IMR-90 (cell line): ENCODE measurements at regions not wholly inside any gene's neighbourhood (a gene's known extent, or its start where the extent isn't known, plus 50 kb on each side); places are given as distances from the start of the nearest gene placed in this dataset.

ENCODE experiments used
- ATAC-seq: fragments of 200-7000 bp; cut with Tn5 transposase; 2 replicates; pipeline ENCODE4 v1.9.1; 2020; ENCODE audit warnings: low read depth, mild to moderate bottlenecking, moderate library complexity
- BruUV-seq: library from RNA; stranded (reverse); fragments of 400-500 nt; replicated peaks from 2 replicates; lab custom pipeline; 2021; lab: Mats Ljungman, UMichigan
- CTCF ChIA-PET: fragments of 300-600 bp; formaldehyde crosslinking; extraction: SDS; loops from one replicate; lab custom pipeline; 2021; ENCODE audit warnings: antibody characterized with exemption; lab: Yijun Ruan, JAX
- POLR2A ChIA-PET: fragments of 300-600 bp; sonication (Branson Sonifier 250); formaldehyde crosslinking; loops from one replicate; lab custom pipeline; 2022; ENCODE audit warnings: antibody characterized with exemption; ENCODE audit not compliant: unreplicated experiment; lab: Charles Lee
- DNase-seq: peaks from one replicate; pipeline ENCODE4 v3.0.0; 2013
- H2AFZ ChIP-seq: replicated peaks from 2 replicates; pipeline ENCODE3; 2013; ENCODE audit warnings: low read length, mild to moderate bottlenecking; ENCODE audit not compliant: poor library complexity
- H2AK5ac ChIP-seq: 2 replicates; pipeline ENCODE4 v1.6.1; 2013; ENCODE audit warnings: low read depth, low read length, inconsistent platforms
- H2AK9ac ChIP-seq: replicated peaks from 2 replicates; pipeline ENCODE3; 2013; ENCODE audit warnings: mild to moderate bottlenecking, low read depth, low read length, moderate library complexity; ENCODE audit not compliant: poor library complexity
- H2BK120ac ChIP-seq: 2 replicates; pipeline ENCODE4 v1.6.1; 2013; ENCODE audit warnings: low read depth, low read length, inconsistent platforms
- H2BK15ac ChIP-seq: 3 replicates; pipeline ENCODE4 v1.6.1; 2013; ENCODE audit warnings: low read depth, low read length, inconsistent platforms
- H2BK20ac ChIP-seq: 2 replicates; pipeline ENCODE4 v1.6.1; 2013; ENCODE audit warnings: low read depth, mild to moderate bottlenecking, inconsistent platforms, low read length, moderate library complexity
- H2BK5ac ChIP-seq: 2 replicates; pipeline ENCODE4 v1.6.1; 2013; ENCODE audit warnings: mild to moderate bottlenecking, low read depth, low read length, inconsistent platforms; ENCODE audit not compliant: poor library complexity, severe bottlenecking
- H3K14ac ChIP-seq: replicated peaks from 2 replicates; pipeline ENCODE4 v1.6.1; 2013; ENCODE audit warnings: low read depth, low read length, inconsistent platforms
- H3K18ac ChIP-seq: 2 replicates; pipeline ENCODE4 v1.6.1; 2013; ENCODE audit warnings: low read depth, low read length, control low read depth
- H3K23ac ChIP-seq: 2 replicates; pipeline ENCODE4 v1.6.1; 2013; ENCODE audit warnings: low read depth, low read length, inconsistent platforms
- H3K27ac ChIP-seq: 2 replicates; pipeline ENCODE4 v1.5.1; 2013; ENCODE audit warnings: mild to moderate bottlenecking, control low read depth, low read length; ENCODE audit not compliant: insufficient read depth
- H3K27me3 ChIP-seq: 2 replicates; pipeline ENCODE4 v1.6.1; 2013; ENCODE audit warnings: low read length; ENCODE audit not compliant: control insufficient read depth, insufficient read depth
- H3K36me3 ChIP-seq: 2 replicates; pipeline ENCODE4 v1.6.1; 2013; ENCODE audit warnings: low read length, mixed read lengths; ENCODE audit not compliant: control insufficient read depth, insufficient read depth
- H3K4ac ChIP-seq: 2 replicates; pipeline ENCODE4 v1.6.1; 2013; ENCODE audit warnings: low read depth, low read length, inconsistent platforms
- H3K4me1 ChIP-seq: 2 replicates; pipeline ENCODE4 v1.6.1; 2013; ENCODE audit warnings: low read length, mixed read lengths; ENCODE audit not compliant: control insufficient read depth, insufficient read depth
- H3K4me2 ChIP-seq: 2 replicates; pipeline ENCODE4 v1.6.1; 2013; ENCODE audit warnings: low read depth, mild to moderate bottlenecking, control low read depth, low read length, moderate library complexity
- H3K4me3 ChIP-seq: 2 replicates; pipeline ENCODE4 v1.5.1; 2013; ENCODE audit warnings: low read depth, mild to moderate bottlenecking, control low read depth, low read length, moderate library complexity; ENCODE audit not compliant: insufficient read depth
- H3K56ac ChIP-seq: 2 replicates; pipeline ENCODE4 v1.6.1; 2013; ENCODE audit warnings: low read length, inconsistent platforms; ENCODE audit not compliant: insufficient read depth; ENCODE audit errors: extremely low read depth
- H3K79me1 ChIP-seq, 2 experiments: 2 replicates each; pipeline ENCODE4 v1.6.1; 2013; ENCODE audit warnings: low read length in 2 of 2, inconsistent platforms in 1 of 2, low read depth in 1 of 2
- H3K9ac ChIP-seq: 2 replicates; pipeline ENCODE4 v1.6.1; 2013; ENCODE audit warnings: low read depth, low read length, control low read depth
- H3K9me1 ChIP-seq: 2 replicates; pipeline ENCODE4 v1.6.1; 2013; ENCODE audit warnings: low read length, inconsistent platforms; ENCODE audit not compliant: insufficient read depth
- H3K9me3 ChIP-seq: 2 replicates; pipeline ENCODE4 v1.6.1; 2013; ENCODE audit warnings: low read length; ENCODE audit not compliant: control insufficient read depth, insufficient read depth
- H4K20me1 ChIP-seq: 2 replicates; pipeline ENCODE4 v1.6.1; 2013; ENCODE audit warnings: low read length, inconsistent platforms; ENCODE audit not compliant: insufficient read depth
- H4K5ac ChIP-seq: 2 replicates; pipeline ENCODE4 v1.6.1; 2013; ENCODE audit warnings: mild to moderate bottlenecking, low read depth, low read length, control low read depth
- H4K8ac ChIP-seq, 2 experiments: 2 replicates each; pipeline ENCODE4 v1.6.1; 2013; ENCODE audit warnings: low read depth in 2 of 2, low read length in 2 of 2, control low read depth in 1 of 2, inconsistent platforms in 1 of 2
- H4K91ac ChIP-seq: 2 replicates; pipeline ENCODE4 v1.6.1; 2013; ENCODE audit warnings: low read depth, low read length, inconsistent platforms; ENCODE audit not compliant: insufficient read depth
- BHLHE40 ChIP-seq: fragments of 150-350 bp; IDR thresholded peaks from 2 replicates; pipeline ENCODE4 v1.6.1; 2016; ENCODE audit warnings: mild to moderate bottlenecking, low read depth, low read length
- CEBPB ChIP-seq: IDR thresholded peaks from 2 replicates; pipeline ENCODE4 v1.6.1; 2012; ENCODE audit warnings: low read depth, low read length, improper control_type of control experiment
- CHD1 ChIP-seq: IDR thresholded peaks from 2 replicates; pipeline ENCODE4 v1.6.1; 2012; ENCODE audit warnings: low read depth, low read length, improper control_type of control experiment
- FOS ChIP-seq: fragments of 150-350 bp; IDR thresholded peaks from 2 replicates; pipeline ENCODE4 v1.6.1; 2016; ENCODE audit warnings: low read depth, low read length
- MAFK ChIP-seq: IDR thresholded peaks from 2 replicates; pipeline ENCODE4 v1.6.1; 2012; ENCODE audit warnings: low read depth, low read length, improper control_type of control experiment
- MAZ ChIP-seq: IDR thresholded peaks from 2 replicates; pipeline ENCODE4 v1.6.1; 2012; ENCODE audit warnings: low read depth, mild to moderate bottlenecking, low read length, improper control_type of control experiment, moderate library complexity, borderline replicate concordance
- MXI1 ChIP-seq: IDR thresholded peaks from 2 replicates; pipeline ENCODE4 v1.6.1; 2012; ENCODE audit warnings: low read depth, mild to moderate bottlenecking, low read length, moderate library complexity, borderline replicate concordance
- NFE2L2 ChIP-seq: fragments of 150-350 bp; IDR thresholded peaks from 2 replicates; pipeline ENCODE4 v1.6.1; 2016; ENCODE audit warnings: low read depth, mild to moderate bottlenecking, low read length
- POLR2A ChIP-seq: IDR thresholded peaks from 2 replicates; pipeline ENCODE4 v1.6.1; 2012; ENCODE audit warnings: mild to moderate bottlenecking, low read depth, low read length
- RAD21 ChIP-seq: IDR thresholded peaks from 2 replicates; pipeline ENCODE4 v1.6.1; 2012; ENCODE audit warnings: low read length, improper control_type of control experiment
- RCOR1 ChIP-seq: IDR thresholded peaks from 2 replicates; pipeline ENCODE4 v1.6.1; 2012; ENCODE audit warnings: mild to moderate bottlenecking, low read length, improper control_type of control experiment; ENCODE audit not compliant: insufficient replicate concordance
- RFX5 ChIP-seq: IDR thresholded peaks from 2 replicates; pipeline ENCODE4 v1.8.0; 2012; ENCODE audit warnings: low read depth, mild to moderate bottlenecking, low read length, moderate library complexity
- SMC3 ChIP-seq: fragments of 150-350 bp; IDR thresholded peaks from 2 replicates; pipeline ENCODE4 v1.6.1; 2016; ENCODE audit warnings: low read depth, mild to moderate bottlenecking, antibody characterized with exemption, low read length, moderate library complexity
- USF2 ChIP-seq: fragments of 150-350 bp; IDR thresholded peaks from 2 replicates; pipeline ENCODE4 v1.6.1; 2017; ENCODE audit warnings: mild to moderate bottlenecking, antibody characterized with exemption, low read length, low read depth
- WGBS, 2 experiments: methylation state at CpG; one replicate each; pipeline versions ENCODE4 v1.1.5 to v1.1.7; 2013; ENCODE audit warnings: missing lambda C conversion rate in 2 of 2; ENCODE audit not compliant: insufficient read length in 1 of 2; ENCODE audit errors: extremely low coverage in 2 of 2; 5-methylcytosine and 5-hydroxymethylcytosine counted together
- dilution Hi-C: fragments of 300-500 bp; cut with HindIII; formaldehyde crosslinking; loops from one replicate; pipeline ENCODE4 v1.14.3; 2018; ENCODE audit warnings: low sequenced_read_pairs; ENCODE audit not compliant: unreplicated experiment
- in situ Hi-C: fragments of 300-500 bp; cut with MboI; formaldehyde crosslinking; loops from 3 replicates; pipeline ENCODE4 v1.14.3; 2019; ENCODE audit warnings: low sequenced_read_pairs, inconsistent platforms, mixed read lengths
- intact Hi-C: fragments of 100-400 bp; cut with micrococcal nuclease; formaldehyde crosslinking; loops from 2 replicates; pipeline ENCODE4 v1.10.0; 2022
- TF ChIP-seq, protein P1 (sequence below): fragments of 150-350 bp; IDR thresholded peaks from 2 replicates; pipeline ENCODE4 v1.6.1; 2016; ENCODE audit warnings: low read depth, mild to moderate bottlenecking, low read length, moderate library complexity, borderline replicate concordance
- TF ChIP-seq, protein P2 (sequence below): conservative IDR thresholded peaks from 2 replicates; pipeline ENCODE4 v1.5.1; 2012; ENCODE audit warnings: mild to moderate bottlenecking, low read depth, low read length, improper control_type of control experiment

- H2AK5ac ChIP-seq: no peak overlapping the region
- H3K4me2 ChIP-seq: no peak overlapping the region
- H3K4me1 ChIP-seq: no peaks in the 10 kb centered on the region
- intact Hi-C loops: no loop called here
- no peak overlapping the region for H3K23ac ChIP-seq
- no peak overlapping the region for H4K8ac ChIP-seq
- H2BK120ac ChIP-seq: no peak overlapping the region
- no peak overlapping the region for H2BK20ac ChIP-seq
- no peak overlapping the region for H2BK5ac ChIP-seq
- WGBS, 2 experiments: no CpG with 5 or more reads among the region's 6 CpGs
- in situ Hi-C loops: no loop called here
- no peaks in the 10 kb centered on the region for H3K79me1 ChIP-seq
- H3K27ac ChIP-seq: no peak overlapping the region
- no peak overlapping the region for H4K5ac ChIP-seq
- H2BK15ac ChIP-seq: no peak overlapping the region
- H3K56ac ChIP-seq: no peak overlapping the region
- no peaks in the 10 kb centered on the region for H3K36me3 ChIP-seq
- H4K91ac ChIP-seq: no peak overlapping the region
- BruUV-seq: no TSS peak
- ATAC-seq (no peak), DNase-seq (no peak)
- H3K9me1 ChIP-seq: no peaks in the 10 kb centered on the region
- CTCF ChIA-PET: no interaction called here
- H3K18ac ChIP-seq: no peak overlapping the region
- POLR2A ChIA-PET: no interaction called here
- H3K9ac ChIP-seq: no peak overlapping the region
- dilution Hi-C loops: no loop called here
- H3K9me3 ChIP-seq: no peaks in the 10 kb centered on the region
- H3K4me3 ChIP-seq: no peak overlapping the region
- no peak overlapping the region for H3K4ac ChIP-seq
- no peak overlapping the region for H3K14ac ChIP-seq
- no peak overlapping the region for H2AK9ac ChIP-seq
- TF ChIP-seq RFX5 (no peak), RAD21 (no peak), NFE2L2 (no peak), MXI1 (no peak), POLR2A (no peak), MAFK (no peak), MAZ (no peak), CEBPB (no peak), FOS (no peak), BHLHE40 (no peak), SMC3 (no peak), CHD1 (no peak), USF2 (no peak), RCOR1 (no peak)
- TF ChIP-seq, protein P1, sequence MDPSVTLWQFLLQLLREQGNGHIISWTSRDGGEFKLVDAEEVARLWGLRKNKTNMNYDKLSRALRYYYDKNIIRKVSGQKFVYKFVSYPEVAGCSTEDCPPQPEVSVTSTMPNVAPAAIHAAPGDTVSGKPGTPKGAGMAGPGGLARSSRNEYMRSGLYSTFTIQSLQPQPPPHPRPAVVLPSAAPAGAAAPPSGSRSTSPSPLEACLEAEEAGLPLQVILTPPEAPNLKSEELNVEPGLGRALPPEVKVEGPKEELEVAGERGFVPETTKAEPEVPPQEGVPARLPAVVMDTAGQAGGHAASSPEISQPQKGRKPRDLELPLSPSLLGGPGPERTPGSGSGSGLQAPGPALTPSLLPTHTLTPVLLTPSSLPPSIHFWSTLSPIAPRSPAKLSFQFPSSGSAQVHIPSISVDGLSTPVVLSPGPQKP: no peak
- TF ChIP-seq, protein P2, sequence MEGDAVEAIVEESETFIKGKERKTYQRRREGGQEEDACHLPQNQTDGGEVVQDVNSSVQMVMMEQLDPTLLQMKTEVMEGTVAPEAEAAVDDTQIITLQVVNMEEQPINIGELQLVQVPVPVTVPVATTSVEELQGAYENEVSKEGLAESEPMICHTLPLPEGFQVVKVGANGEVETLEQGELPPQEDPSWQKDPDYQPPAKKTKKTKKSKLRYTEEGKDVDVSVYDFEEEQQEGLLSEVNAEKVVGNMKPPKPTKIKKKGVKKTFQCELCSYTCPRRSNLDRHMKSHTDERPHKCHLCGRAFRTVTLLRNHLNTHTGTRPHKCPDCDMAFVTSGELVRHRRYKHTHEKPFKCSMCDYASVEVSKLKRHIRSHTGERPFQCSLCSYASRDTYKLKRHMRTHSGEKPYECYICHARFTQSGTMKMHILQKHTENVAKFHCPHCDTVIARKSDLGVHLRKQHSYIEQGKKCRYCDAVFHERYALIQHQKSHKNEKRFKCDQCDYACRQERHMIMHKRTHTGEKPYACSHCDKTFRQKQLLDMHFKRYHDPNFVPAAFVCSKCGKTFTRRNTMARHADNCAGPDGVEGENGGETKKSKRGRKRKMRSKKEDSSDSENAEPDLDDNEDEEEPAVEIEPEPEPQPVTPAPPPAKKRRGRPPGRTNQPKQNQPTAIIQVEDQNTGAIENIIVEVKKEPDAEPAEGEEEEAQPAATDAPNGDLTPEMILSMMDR: no peak
- H3K27me3 ChIP-seq: peaks cover 28% of the 10 kb centered on the region
- no peak overlapping the region for H2AFZ ChIP-seq
- H4K20me1 ChIP-seq: 0 out of 2 replicates have a peak, but pooled peaks cover 3% of the 10 kb centered on the region
These were observed 60.5 kb upstream of the HAND1 start for GRCh38 chr5:154538492-154538891.
